ENCODE measurements at regions not wholly inside any gene's neighbourhood (a gene's known extent, or its start where the extent isn't known, plus 50 kb on each side); places are given as distances from the start of the nearest gene placed in this dataset.

DNA sequence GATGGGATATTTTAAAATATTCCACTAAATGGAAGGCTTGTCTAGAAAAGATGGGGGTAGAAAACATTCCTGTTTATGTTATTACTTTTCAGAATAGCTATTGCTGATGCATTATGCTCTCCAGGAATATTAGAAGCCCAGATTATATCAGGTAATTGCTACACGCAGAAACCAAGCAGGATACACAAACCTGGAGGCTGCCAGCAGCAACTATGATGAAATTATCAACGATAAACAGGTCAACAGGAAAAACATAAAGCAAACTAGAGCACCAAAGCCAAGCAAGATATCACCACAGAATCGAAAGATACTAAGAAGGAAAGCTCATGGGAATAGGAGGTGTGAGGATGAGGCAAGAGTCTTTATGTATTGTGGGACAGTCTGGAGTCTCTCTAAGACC, 113.2 kb upstream of the SPATS2L start:
- Histone ChIP-seq H3K27me3 (ENCODE audit: control insufficient read depth in 2 of 2, insufficient read depth in 2 of 2, low read length in 2 of 2) (peaks cover 7 to 8% of the 10 kb centered on the region in 2 experiments), H3K4me3 (replicated peaks in 1 of 3; ENCODE audit: insufficient read depth in 1 of 3, low read depth in 1 of 3, low read length in 3 of 3) (no peak overlapping the region), H3K79me2 (ENCODE audit: control insufficient read depth, insufficient read depth, low read length) (no peaks in the 10 kb centered on the region), H3K4me2 (ENCODE audit: insufficient read depth, low read length) (no peak overlapping the region), H4K20me1 (replicated peaks; ENCODE audit: control insufficient read depth, extremely low read depth, insufficient read depth, low read length) (no peaks in the 10 kb centered on the region), H3K36me3 (ENCODE audit: control insufficient read depth in 2 of 2, extremely low read depth in 1 of 2, insufficient read depth in 2 of 2, low read length in 2 of 2) (no peaks in the 10 kb centered on the region), H2AFZ (ENCODE audit: low read depth, low read length) (no peak overlapping the region), H3K9ac (replicated peaks; ENCODE audit: extremely low read depth, insufficient read depth, low read length) (no peak overlapping the region), H3K4me1 (ENCODE audit: control insufficient read depth, extremely low read depth, insufficient read depth, low read length) (no peaks in the 10 kb centered on the region), H3K9me3 (replicated peaks; ENCODE audit: control insufficient read depth, insufficient read depth, low read length) (no peaks in the 10 kb centered on the region), H3K27ac (ENCODE audit: insufficient read depth, low read depth, low read length) (no peak overlapping the region), H3K9me1 (replicated peaks; ENCODE audit: control insufficient read depth, extremely low read depth, insufficient read depth, low read length) (no peaks in the 10 kb centered on the region)
- CTCF ChIA-PET: interaction anchor here (1.0 kb wide), 1 partner anchor 278 kb away, joined by 3 read pairs; no protein-coding TSS in a partner anchor
- TF ChIP-seq GATA2 (IDR thresholded peaks at IDR 0.05; ENCODE audit: insufficient read depth, insufficient read length, low read depth, low read length) (no peak), POLR2A (IDR thresholded peaks at IDR 0.05; ENCODE audit: low read depth, low read length) (no peak), FOS (IDR thresholded peaks at IDR 0.05; ENCODE audit: borderline replicate concordance, insufficient read depth, low read length) (no peak), POLR2AphosphoS5 (IDR thresholded peaks at IDR 0.05; ENCODE audit: insufficient read depth, low read depth, low read length) (no peak)
- POLR2A ChIA-PET: no interaction called here
- no TSS peak for BruUV-seq (replicated peaks)
- dilution Hi-C loops (cut with MboI; ENCODE audit: extremely low pct_ligation_motif_present, low sequenced_read_pairs): no loop called here
- intact Hi-C loops (cut with micrococcal nuclease): no loop called here
- DNase-seq (ENCODE audit: low read depth, low spot score) (no peak), FAIRE-seq (no peak)

- no peak for TF ChIP-seq FOS (IDR thresholded peaks at IDR 0.05; ENCODE audit: borderline replicate concordance, insufficient read depth, low read length)
- no peak for TF ChIP-seq MYC (IDR thresholded peaks at IDR 0.05; ENCODE audit: low read depth, low read length)
- TF ChIP-seq, protein P1, sequence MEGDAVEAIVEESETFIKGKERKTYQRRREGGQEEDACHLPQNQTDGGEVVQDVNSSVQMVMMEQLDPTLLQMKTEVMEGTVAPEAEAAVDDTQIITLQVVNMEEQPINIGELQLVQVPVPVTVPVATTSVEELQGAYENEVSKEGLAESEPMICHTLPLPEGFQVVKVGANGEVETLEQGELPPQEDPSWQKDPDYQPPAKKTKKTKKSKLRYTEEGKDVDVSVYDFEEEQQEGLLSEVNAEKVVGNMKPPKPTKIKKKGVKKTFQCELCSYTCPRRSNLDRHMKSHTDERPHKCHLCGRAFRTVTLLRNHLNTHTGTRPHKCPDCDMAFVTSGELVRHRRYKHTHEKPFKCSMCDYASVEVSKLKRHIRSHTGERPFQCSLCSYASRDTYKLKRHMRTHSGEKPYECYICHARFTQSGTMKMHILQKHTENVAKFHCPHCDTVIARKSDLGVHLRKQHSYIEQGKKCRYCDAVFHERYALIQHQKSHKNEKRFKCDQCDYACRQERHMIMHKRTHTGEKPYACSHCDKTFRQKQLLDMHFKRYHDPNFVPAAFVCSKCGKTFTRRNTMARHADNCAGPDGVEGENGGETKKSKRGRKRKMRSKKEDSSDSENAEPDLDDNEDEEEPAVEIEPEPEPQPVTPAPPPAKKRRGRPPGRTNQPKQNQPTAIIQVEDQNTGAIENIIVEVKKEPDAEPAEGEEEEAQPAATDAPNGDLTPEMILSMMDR (IDR thresholded peaks at IDR 0.05; ENCODE audit: extremely low read depth in 1 of 2, insufficient read depth in 1 of 2, low read depth in 1 of 2, low read length in 2 of 2): no peak
- TF ChIP-seq POLR2AphosphoS5 (IDR thresholded peaks at IDR 0.05; ENCODE audit: insufficient read depth, low read depth, low read length): no peak
- no peak for TF ChIP-seq JUN (IDR thresholded peaks at IDR 0.05; ENCODE audit: borderline replicate concordance, insufficient read depth, insufficient read length, low read depth)
- TF ChIP-seq GATA2 (IDR thresholded peaks at IDR 0.05; ENCODE audit: insufficient read depth, insufficient read length, low read depth, low read length): no peak
- TF ChIP-seq POLR2A (IDR thresholded peaks at IDR 0.05; ENCODE audit: low read depth, low read length): no peak
- no peak for TF ChIP-seq EZH2 (IDR thresholded peaks at IDR 0.05; ENCODE audit: borderline replicate concordance, low read depth, low read length, severe bottlenecking)
- TF ChIP-seq, protein P2, sequence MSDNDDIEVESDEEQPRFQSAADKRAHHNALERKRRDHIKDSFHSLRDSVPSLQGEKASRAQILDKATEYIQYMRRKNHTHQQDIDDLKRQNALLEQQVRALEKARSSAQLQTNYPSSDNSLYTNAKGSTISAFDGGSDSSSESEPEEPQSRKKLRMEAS (IDR thresholded peaks at IDR 0.05; ENCODE audit: insufficient read depth, insufficient read length): no peak
- ChIA-PET POLR2A (interaction anchor here (0.7 kb wide), 1 partner anchor 543 kb away, joined by 3 read pairs; no protein-coding TSS in a partner anchor), CTCF (no interaction called here)
- Histone ChIP-seq H3K36me3 (ENCODE audit: control insufficient read depth in 2 of 2, extremely low read depth in 1 of 2, insufficient read depth in 2 of 2, low read length in 2 of 2) (no peaks in the 10 kb centered on the region), H4K20me1 (replicated peaks; ENCODE audit: control insufficient read depth, extremely low read depth, insufficient read depth, low read length) (no peaks in the 10 kb centered on the region), H3K9me1 (replicated peaks; ENCODE audit: control insufficient read depth, extremely low read depth, insufficient read depth, low read length) (no peaks in the 10 kb centered on the region), H2AFZ (ENCODE audit: low read depth, low read length) (no peak overlapping the region), H3K27ac (ENCODE audit: insufficient read depth, low read depth, low read length) (no peak overlapping the region), H3K9ac (replicated peaks; ENCODE audit: extremely low read depth, insufficient read depth, low read length) (no peak overlapping the region), H3K27me3 (ENCODE audit: control insufficient read depth in 2 of 2, insufficient read depth in 2 of 2, low read length in 2 of 2) (peaks cover 7 to 8% of the 10 kb centered on the region in 2 experiments), H3K4me1 (ENCODE audit: control insufficient read depth, extremely low read depth, insufficient read depth, low read length) (no peaks in the 10 kb centered on the region), H3K79me2 (ENCODE audit: control insufficient read depth, insufficient read depth, low read length) (no peaks in the 10 kb centered on the region), H3K9me3 (replicated peaks; ENCODE audit: control insufficient read depth, insufficient read depth, low read length) (no peaks in the 10 kb centered on the region), H3K4me3 (replicated peaks in 1 of 3; ENCODE audit: insufficient read depth in 1 of 3, low read depth in 1 of 3, low read length in 3 of 3) (no peak overlapping the region), H3K4me2 (ENCODE audit: insufficient read depth, low read length) (no peak overlapping the region)
- BruUV-seq (replicated peaks): no TSS peak
- FAIRE-seq (no peak), DNase-seq (ENCODE audit: low read depth, low spot score) (no peak)
- intact Hi-C loops (cut with micrococcal nuclease) (no loop called here), dilution Hi-C loops (cut with MboI; ENCODE audit: extremely low pct_ligation_motif_present, low sequenced_read_pairs) (no loop called here)
Observed at GRCh38 chr2:200193791-200194190, 112.7 kb upstream of the SPATS2L start.

Measured in endothelial cell of umbilical vein (primary cell).